IMR-90 (cell line): ENCODE measurements at regions not wholly inside any gene's neighbourhood (a gene's known extent, or its start where the extent isn't known, plus 50 kb on each side); places are given as distances from the start of the nearest gene placed in this dataset.

ENCODE experiments used
- ATAC-seq: fragments of 200-7000 bp; cut with Tn5 transposase; 2 replicates; pipeline ENCODE4 v1.9.1; 2020; ENCODE audit warnings: low read depth, mild to moderate bottlenecking, moderate library complexity
- BruUV-seq: library from RNA; stranded (reverse); fragments of 400-500 nt; replicated peaks from 2 replicates; lab custom pipeline; 2021; lab: Mats Ljungman, UMichigan
- CTCF ChIA-PET: fragments of 300-600 bp; formaldehyde crosslinking; extraction: SDS; loops from one replicate; lab custom pipeline; 2021; ENCODE audit warnings: antibody characterized with exemption; lab: Yijun Ruan, JAX
- POLR2A ChIA-PET: fragments of 300-600 bp; sonication (Branson Sonifier 250); formaldehyde crosslinking; loops from one replicate; lab custom pipeline; 2022; ENCODE audit warnings: antibody characterized with exemption; ENCODE audit not compliant: unreplicated experiment; lab: Charles Lee
- DNase-seq: peaks from one replicate; pipeline ENCODE4 v3.0.0; 2013
- H2AFZ ChIP-seq: replicated peaks from 2 replicates; pipeline ENCODE3; 2013; ENCODE audit warnings: low read length, mild to moderate bottlenecking; ENCODE audit not compliant: poor library complexity
- H2AK5ac ChIP-seq: 2 replicates; pipeline ENCODE4 v1.6.1; 2013; ENCODE audit warnings: low read depth, low read length, inconsistent platforms
- H2AK9ac ChIP-seq: replicated peaks from 2 replicates; pipeline ENCODE3; 2013; ENCODE audit warnings: mild to moderate bottlenecking, low read depth, low read length, moderate library complexity; ENCODE audit not compliant: poor library complexity
- H2BK120ac ChIP-seq: 2 replicates; pipeline ENCODE4 v1.6.1; 2013; ENCODE audit warnings: low read depth, low read length, inconsistent platforms
- H2BK15ac ChIP-seq: 3 replicates; pipeline ENCODE4 v1.6.1; 2013; ENCODE audit warnings: low read depth, low read length, inconsistent platforms
- H2BK20ac ChIP-seq: 2 replicates; pipeline ENCODE4 v1.6.1; 2013; ENCODE audit warnings: low read depth, mild to moderate bottlenecking, inconsistent platforms, low read length, moderate library complexity
- H2BK5ac ChIP-seq: 2 replicates; pipeline ENCODE4 v1.6.1; 2013; ENCODE audit warnings: mild to moderate bottlenecking, low read depth, low read length, inconsistent platforms; ENCODE audit not compliant: poor library complexity, severe bottlenecking
- H3K14ac ChIP-seq: replicated peaks from 2 replicates; pipeline ENCODE4 v1.6.1; 2013; ENCODE audit warnings: low read depth, low read length, inconsistent platforms
- H3K18ac ChIP-seq: 2 replicates; pipeline ENCODE4 v1.6.1; 2013; ENCODE audit warnings: low read depth, low read length, control low read depth
- H3K23ac ChIP-seq: 2 replicates; pipeline ENCODE4 v1.6.1; 2013; ENCODE audit warnings: low read depth, low read length, inconsistent platforms
- H3K27ac ChIP-seq: 2 replicates; pipeline ENCODE4 v1.5.1; 2013; ENCODE audit warnings: mild to moderate bottlenecking, control low read depth, low read length; ENCODE audit not compliant: insufficient read depth
- H3K27me3 ChIP-seq: 2 replicates; pipeline ENCODE4 v1.6.1; 2013; ENCODE audit warnings: low read length; ENCODE audit not compliant: control insufficient read depth, insufficient read depth
- H3K36me3 ChIP-seq: 2 replicates; pipeline ENCODE4 v1.6.1; 2013; ENCODE audit warnings: low read length, mixed read lengths; ENCODE audit not compliant: control insufficient read depth, insufficient read depth
- H3K4ac ChIP-seq: 2 replicates; pipeline ENCODE4 v1.6.1; 2013; ENCODE audit warnings: low read depth, low read length, inconsistent platforms
- H3K4me1 ChIP-seq: 2 replicates; pipeline ENCODE4 v1.6.1; 2013; ENCODE audit warnings: low read length, mixed read lengths; ENCODE audit not compliant: control insufficient read depth, insufficient read depth
- H3K4me2 ChIP-seq: 2 replicates; pipeline ENCODE4 v1.6.1; 2013; ENCODE audit warnings: low read depth, mild to moderate bottlenecking, control low read depth, low read length, moderate library complexity
- H3K4me3 ChIP-seq: 2 replicates; pipeline ENCODE4 v1.5.1; 2013; ENCODE audit warnings: low read depth, mild to moderate bottlenecking, control low read depth, low read length, moderate library complexity; ENCODE audit not compliant: insufficient read depth
- H3K56ac ChIP-seq: 2 replicates; pipeline ENCODE4 v1.6.1; 2013; ENCODE audit warnings: low read length, inconsistent platforms; ENCODE audit not compliant: insufficient read depth; ENCODE audit errors: extremely low read depth
- H3K79me1 ChIP-seq, 2 experiments: 2 replicates each; pipeline ENCODE4 v1.6.1; 2013; ENCODE audit warnings: low read length in 2 of 2, inconsistent platforms in 1 of 2, low read depth in 1 of 2
- H3K9ac ChIP-seq: 2 replicates; pipeline ENCODE4 v1.6.1; 2013; ENCODE audit warnings: low read depth, low read length, control low read depth
- H3K9me1 ChIP-seq: 2 replicates; pipeline ENCODE4 v1.6.1; 2013; ENCODE audit warnings: low read length, inconsistent platforms; ENCODE audit not compliant: insufficient read depth
- H3K9me3 ChIP-seq: 2 replicates; pipeline ENCODE4 v1.6.1; 2013; ENCODE audit warnings: low read length; ENCODE audit not compliant: control insufficient read depth, insufficient read depth
- H4K20me1 ChIP-seq: 2 replicates; pipeline ENCODE4 v1.6.1; 2013; ENCODE audit warnings: low read length, inconsistent platforms; ENCODE audit not compliant: insufficient read depth
- H4K5ac ChIP-seq: 2 replicates; pipeline ENCODE4 v1.6.1; 2013; ENCODE audit warnings: mild to moderate bottlenecking, low read depth, low read length, control low read depth
- H4K8ac ChIP-seq, 2 experiments: 2 replicates each; pipeline ENCODE4 v1.6.1; 2013; ENCODE audit warnings: low read depth in 2 of 2, low read length in 2 of 2, control low read depth in 1 of 2, inconsistent platforms in 1 of 2
- H4K91ac ChIP-seq: 2 replicates; pipeline ENCODE4 v1.6.1; 2013; ENCODE audit warnings: low read depth, low read length, inconsistent platforms; ENCODE audit not compliant: insufficient read depth
- CHD1 ChIP-seq: IDR thresholded peaks from 2 replicates; pipeline ENCODE4 v1.6.1; 2012; ENCODE audit warnings: low read depth, low read length, improper control_type of control experiment
- POLR2A ChIP-seq: IDR thresholded peaks from 2 replicates; pipeline ENCODE4 v1.6.1; 2012; ENCODE audit warnings: mild to moderate bottlenecking, low read depth, low read length
- WGBS, 2 experiments: methylation state at CpG; one replicate each; pipeline versions ENCODE4 v1.1.5 to v1.1.7; 2013; ENCODE audit warnings: missing lambda C conversion rate in 2 of 2; ENCODE audit not compliant: insufficient read length in 1 of 2; ENCODE audit errors: extremely low coverage in 2 of 2; 5-methylcytosine and 5-hydroxymethylcytosine counted together
- dilution Hi-C: fragments of 300-500 bp; cut with HindIII; formaldehyde crosslinking; loops from one replicate; pipeline ENCODE4 v1.14.3; 2018; ENCODE audit warnings: low sequenced_read_pairs; ENCODE audit not compliant: unreplicated experiment
- in situ Hi-C: fragments of 300-500 bp; cut with MboI; formaldehyde crosslinking; loops from 3 replicates; pipeline ENCODE4 v1.14.3; 2019; ENCODE audit warnings: low sequenced_read_pairs, inconsistent platforms, mixed read lengths
- intact Hi-C: fragments of 100-400 bp; cut with micrococcal nuclease; formaldehyde crosslinking; loops from 2 replicates; pipeline ENCODE4 v1.10.0; 2022

DNA sequence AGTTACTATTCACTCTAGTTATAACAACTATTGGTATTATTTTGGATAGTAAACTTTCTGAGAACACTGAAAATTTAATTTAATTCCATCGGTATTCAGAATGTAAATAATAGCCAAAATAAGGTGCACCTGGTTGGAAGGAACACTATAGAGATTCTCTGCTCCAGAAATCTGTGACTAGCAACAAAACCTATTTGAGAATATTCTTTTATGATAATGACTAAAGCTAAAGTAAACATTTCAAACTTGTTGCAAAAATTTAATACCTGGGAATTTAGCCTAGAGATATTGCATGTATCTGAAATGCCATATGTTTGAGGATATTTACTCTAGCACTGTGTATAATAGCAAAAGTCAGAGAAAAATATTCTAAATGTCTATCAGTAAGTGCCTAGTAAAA, 144.1 kb downstream of the PLK2 start:
- in situ Hi-C loops (no loop called here), intact Hi-C loops (no loop called here), dilution Hi-C loops (no loop called here)
- no peak overlapping the region for H2AK5ac ChIP-seq
- peaks cover 2% of the 10 kb centered on the region; the same call in 1 of the 2 replicates for H3K4me1 ChIP-seq
- H3K9me1 ChIP-seq = no peaks in the 10 kb centered on the region
- WGBS, 2 experiments = no CpG with 5 or more reads among the region's 1 CpG
- no peak for DNase-seq
- H3K56ac ChIP-seq = no peak overlapping the region
- no TSS peak for BruUV-seq
- no peaks in the 10 kb centered on the region for H4K20me1 ChIP-seq
- H3K4me2 ChIP-seq = no peak overlapping the region
- ChIA-PET CTCF (no interaction called here), POLR2A (no interaction called here)
- no peak overlapping the region for H2AFZ ChIP-seq
- H3K14ac ChIP-seq = no peak overlapping the region
- no peak overlapping the region for H3K4ac ChIP-seq
- no peak overlapping the region for H4K5ac ChIP-seq
- no peak overlapping the region for H2BK5ac ChIP-seq
- ATAC-seq = no peak
- no peaks in the 10 kb centered on the region for H3K36me3 ChIP-seq
- no peak overlapping the region for H3K18ac ChIP-seq
- H2AK9ac ChIP-seq = no peak overlapping the region
- H3K9ac ChIP-seq = no peak overlapping the region
- H3K4me3 ChIP-seq = no peak overlapping the region
- H4K8ac ChIP-seq = no peak overlapping the region
- no peak overlapping the region for H3K27ac ChIP-seq
- no peaks in the 10 kb centered on the region for H3K9me3 ChIP-seq
- no peak overlapping the region for H2BK120ac ChIP-seq
- TF ChIP-seq CHD1 = no peak
- no peak for TF ChIP-seq POLR2A
- no peak overlapping the region for H4K91ac ChIP-seq
- no peaks in the 10 kb centered on the region for H3K27me3 ChIP-seq
- no peak overlapping the region for H2BK20ac ChIP-seq
- H3K79me1 ChIP-seq = no peaks in the 10 kb centered on the region
- no peak overlapping the region for H3K23ac ChIP-seq
- no peak overlapping the region for H2BK15ac ChIP-seq
